A549 (cell line): ENCODE measurements at regions not wholly inside any gene's neighbourhood (a gene's known extent, or its start where the extent isn't known, plus 50 kb on each side); places are given as distances from the start of the nearest gene placed in this dataset.

ENCODE experiments used
- ATAC-seq, 2 experiments: fragments of 200-7000 bp in 1 of 2; fragments of >200 bp in 1 of 2; cut with Nextera tagmentation in 1 of 2; cut with Tn5 transposase in 1 of 2; 3 replicates each; pipeline versions ENCODE4 v1.8.0 to v1.9.1; 2018 to 2020; ENCODE audit warnings: mild to moderate bottlenecking in 1 of 2, moderate library complexity in 1 of 2
- CTCF ChIA-PET: fragments of 300-600 bp; sonication (Branson Sonifier 250); formaldehyde crosslinking; extraction: SDS; loops from one replicate; lab custom pipeline; 2021; ENCODE audit warnings: antibody characterized with exemption, inconsistent platforms; lab: Yijun Ruan, JAX
- POLR2A ChIA-PET: fragments of 350-600 bp; formaldehyde crosslinking; extraction: SDS; loops from one replicate; lab custom pipeline; 2021; ENCODE audit warnings: antibody characterized with exemption, inconsistent platforms; lab: Yijun Ruan, JAX
- DNase-seq, 2 experiments: peaks; one replicate each; pipeline versions ENCODE4 v3.0.0 to v3.0.0-alpha.2; 2011 to 2016; ENCODE audit warnings: low read depth in 1 of 2, low spot score in 1 of 2
- FAIRE-seq: peaks from 2 replicates; lab custom pipeline; 2011; peaks lifted over from hg19 to GRCh38; lab: Jason Lieb, UNC
- H3K27ac ChIP-seq, 2 experiments: fragments of >200 bp; sonication (Bioruptor Twin); formaldehyde crosslinking; 3 replicates each; pipeline ENCODE4 v1.5.1; 2016 to 2017
- H3K4me1 ChIP-seq: fragments of >200 bp; sonication (Bioruptor Twin); formaldehyde crosslinking; 3 replicates; pipeline ENCODE4 v1.6.1; 2016
- H3K4me2 ChIP-seq: fragments of >200 bp; sonication (Bioruptor Twin); formaldehyde crosslinking; 3 replicates; pipeline ENCODE4 v1.6.1; 2016
- H3K4me3 ChIP-seq: fragments of >200 bp; sonication (Bioruptor Twin); formaldehyde crosslinking; 3 replicates; pipeline ENCODE4 v1.5.1; 2016
- H3K9me3 ChIP-seq: fragments of >200 bp; sonication (Bioruptor Twin); formaldehyde crosslinking; 3 replicates; pipeline ENCODE4 v1.6.1; 2016
- ATOH8 ChIP-seq: fragments of 250-450 bp; sonication (Bioruptor Pico); IDR thresholded peaks from 2 replicates; pipeline ENCODE4 v1.5.0; 2020; ENCODE audit warnings: low read depth, mild to moderate bottlenecking, moderate library complexity
- BCL3 ChIP-seq: fragments of >200 bp; sonication (Bioruptor Twin); formaldehyde crosslinking; IDR thresholded peaks from 3 replicates; pipeline ENCODE4 v1.6.1; 2016
- CBX8 ChIP-seq: fragments of 200-600 bp; sonication (generic); IDR thresholded peaks from 2 replicates; pipeline ENCODE4 v1.6.1; 2016
- CEBPB ChIP-seq, 2 experiments: fragments of >200 bp in 1 of 2; sonication (Bioruptor Twin) in 1 of 2; formaldehyde crosslinking in 1 of 2; IDR thresholded peaks; 2 replicates each; pipeline ENCODE4 v1.6.1; 2012 to 2016
- CHD4 ChIP-seq: fragments of 200-600 bp; sonication (generic); IDR thresholded peaks from 2 replicates; pipeline ENCODE4 v1.6.1; 2016; ENCODE audit warnings: antibody characterized with exemption, mild to moderate bottlenecking, borderline replicate concordance
- E2F6 ChIP-seq: IDR thresholded peaks from 2 replicates; pipeline ENCODE4 v1.6.1; 2012; ENCODE audit warnings: low read depth, borderline replicate concordance
- EP300 ChIP-seq, 2 experiments: fragments of >200 bp; sonication (Bioruptor Twin); formaldehyde crosslinking; IDR thresholded peaks; 2 replicates in 1 of 2; 3 replicates in 1 of 2; pipeline ENCODE4 v1.6.1; 2016 to 2017
- FOSB ChIP-seq: fragments of 250-450 bp; sonication (Bioruptor Pico); IDR thresholded peaks from 2 replicates; pipeline ENCODE4 v1.5.0; 2020; ENCODE audit warnings: mild to moderate bottlenecking, moderate library complexity
- HEYL ChIP-seq: fragments of 250-450 bp; sonication (Bioruptor Pico); IDR thresholded peaks from 2 replicates; pipeline ENCODE4 v1.8.0; 2021; ENCODE audit warnings: mild to moderate bottlenecking, moderate library complexity
- HMGXB4 ChIP-seq: fragments of 250-450 bp; sonication (Bioruptor Pico); IDR thresholded peaks from 2 replicates; pipeline ENCODE4 v1.5.0; 2021; ENCODE audit warnings: mild to moderate bottlenecking, moderate library complexity, borderline replicate concordance
- KDM1A ChIP-seq: fragments of 200-600 bp; sonication (generic); IDR thresholded peaks from 2 replicates; pipeline ENCODE4 v1.6.1; 2016; ENCODE audit warnings: low read depth, mild to moderate bottlenecking
- MAFK ChIP-seq: fragments of 450-650 bp; IDR thresholded peaks from 2 replicates; pipeline ENCODE4 v1.6.1; 2014; ENCODE audit not compliant: partially characterized antibody
- MYC ChIP-seq: IDR thresholded peaks from 2 replicates; pipeline ENCODE4 v1.6.1; 2012; ENCODE audit warnings: mild to moderate bottlenecking, inconsistent platforms, low read length, improper control_type of control experiment, borderline replicate concordance
- NFE2L2 ChIP-seq: fragments of 150-350 bp; conservative IDR thresholded peaks from 2 replicates; pipeline ENCODE4 v1.6.1; 2014; ENCODE audit warnings: low read length
- PBX3 ChIP-seq: IDR thresholded peaks from 2 replicates; pipeline ENCODE4 v1.6.1; 2012
- POLR2AphosphoS2 ChIP-seq: conservative IDR thresholded peaks from 2 replicates; pipeline ENCODE4 v1.6.1; 2012; ENCODE audit warnings: low read length, improper control_type of control experiment, inconsistent platforms
- RARB ChIP-seq: fragments of 250-450 bp; sonication (Bioruptor Pico); IDR thresholded peaks from 2 replicates; pipeline ENCODE4 v1.8.0; 2021; ENCODE audit warnings: mild to moderate bottlenecking, moderate library complexity
- RFX5 ChIP-seq: fragments of 450-650 bp; IDR thresholded peaks from 2 replicates; pipeline ENCODE4 v1.7.1; 2014; ENCODE audit warnings: antibody characterized with exemption, mild to moderate bottlenecking, moderate library complexity
- SMC3 ChIP-seq: fragments of >200 bp; sonication (Bioruptor Twin); formaldehyde crosslinking; IDR thresholded peaks from 3 replicates; pipeline ENCODE4 v1.6.1; 2018; ENCODE audit warnings: inconsistent platforms
- TFCP2L1 ChIP-seq: fragments of 250-450 bp; sonication (Bioruptor Pico); IDR thresholded peaks from 2 replicates; pipeline ENCODE4 v1.5.0; 2021; ENCODE audit warnings: mild to moderate bottlenecking
- ZNF302 ChIP-seq: fragments of 250-450 bp; sonication (Bioruptor Pico); IDR thresholded peaks from 2 replicates; pipeline ENCODE4 v1.9.0; 2021; ENCODE audit warnings: inconsistent platforms, mild to moderate bottlenecking, moderate library complexity
- ZSCAN20 ChIP-seq: fragments of 250-450 bp; sonication (Bioruptor Pico); IDR thresholded peaks from 2 replicates; pipeline ENCODE4 v1.8.0; 2022; ENCODE audit warnings: mild to moderate bottlenecking, moderate library complexity
- WGBS: methylation state at CpG from one replicate; pipeline ENCODE4 v1.1.6; 2017; ENCODE audit errors: missing lambda C conversion rate; 5-methylcytosine and 5-hydroxymethylcytosine counted together

GRCh38 chr10:25786899-25787298 lies 147.1 kb upstream of the MYO3A start:
- WGBS: 2% methylated on average over 3 of the region's 3 CpGs
- FAIRE-seq (no peak), ATAC-seq (no peak), DNase-seq (no peak)
- no peak overlapping the region for H3K27ac ChIP-seq
- H3K4me1 ChIP-seq: no peaks in the 10 kb centered on the region
- ChIA-PET POLR2A (no interaction called here), CTCF (no interaction called here)
- no peak overlapping the region for H3K4me3 ChIP-seq
- TF ChIP-seq ZNF302 (CRISPR knock-in tag) (no peak), RARB (no peak), PBX3 (no peak), CBX8 (no peak), HMGXB4 (no peak), BCL3 (no peak), TFCP2L1 (CRISPR knock-in tag) (no peak), MYC (no peak), ATOH8 (no peak)
- no peaks in the 10 kb centered on the region for H3K9me3 ChIP-seq
- H3K4me2 ChIP-seq: no peak overlapping the region

GRCh38 chr10:25797888-25798429 lies 136.1 kb upstream of the MYO3A start:
- Histone ChIP-seq H3K4me3 (no peak overlapping the region), H3K9me3 (no peaks in the 10 kb centered on the region), H3K4me2 (no peak overlapping the region), H3K4me1 (no peaks in the 10 kb centered on the region), H3K27ac (no peak overlapping the region)
- ATAC-seq: no peak
- FAIRE-seq: no peak
- DNase-seq: no peak
- ChIA-PET POLR2A (no interaction called here), CTCF (no interaction called here)
- WGBS: 19% methylated on average over 3 of the region's 3 CpGs
- no peak for TF ChIP-seq MAFK
- no peak for TF ChIP-seq POLR2AphosphoS2
- no peak for TF ChIP-seq BCL3

GRCh38 chr10:25804505-25804904 lies 129.5 kb upstream of the MYO3A start:
- WGBS: 0% methylated on average over 2 of the region's 2 CpGs
- FAIRE-seq: no peak
- ChIA-PET POLR2A (no interaction called here), CTCF (interaction anchor here (1.3 kb wide), 1 partner anchor 70 kb away, joined by 3 read pairs; no protein-coding TSS in a partner anchor)
- H3K9me3 ChIP-seq: no peaks in the 10 kb centered on the region
- H3K4me3 ChIP-seq: no peak overlapping the region
- H3K4me1 ChIP-seq: no peaks in the 10 kb centered on the region
- H3K27ac ChIP-seq: no peak overlapping the region
- DNase-seq: no peak
- H3K4me2 ChIP-seq: no peak overlapping the region
- no peak for ATAC-seq
- no peak for TF ChIP-seq HEYL (CRISPR knock-in tag)
- no peak for TF ChIP-seq FOSB (CRISPR knock-in tag)
- no peak for TF ChIP-seq EP300 (IDR thresholded peaks at IDR 0.05)
- TF ChIP-seq KDM1A: no peak
- TF ChIP-seq CHD4: no peak
- TF ChIP-seq HMGXB4: no peak
- no peak for TF ChIP-seq E2F6
- TF ChIP-seq CBX8: no peak
- no peak for TF ChIP-seq ZSCAN20
- TF ChIP-seq PBX3: no peak
- no peak for TF ChIP-seq SMC3
- TF ChIP-seq TFCP2L1 (CRISPR knock-in tag): no peak
- no peak for TF ChIP-seq BCL3
- TF ChIP-seq NFE2L2: no peak
- no peak for TF ChIP-seq CEBPB (IDR thresholded peaks at IDR 0.05)
- TF ChIP-seq RFX5: no peak
